Stomach (tissue), 8 donors: ENCODE measurements at regions not wholly inside any gene's neighbourhood (a gene's known extent, or its start where the extent isn't known, plus 50 kb on each side); places are given as distances from the start of the nearest gene placed in this dataset.
"Not testable (repeated sequence)": the region's sequence is repeated elsewhere in the genome, so short reads cannot be mapped to it uniquely, and the experiment has no call there.

Experiments
- DNase-seq, 2 donors: peaks; one replicate each; pipeline versions ENCODE4 v3.0.0 to v3.0.0-alpha.2; 2013 to 2019
- H3K27ac ChIP-seq, 5 donors: fragments of 200-600 bp in 4 of 5; sonication (generic) in 4 of 5; one replicate each; pipeline ENCODE4 v1.5.1; 2013 to 2019; ENCODE audit warnings: mild to moderate bottlenecking in 1 of 5, moderate library complexity in 1 of 5
- H3K27me3 ChIP-seq, 3 donors: fragments of 200-600 bp; sonication (generic); one replicate each; pipeline ENCODE4 v1.5.1; 2017 to 2019; ENCODE audit warnings: mixed run types in 1 of 3
- H3K36me3 ChIP-seq, 4 donors: fragments of 200-600 bp; sonication (generic); 1 replicate in 3 of 4; 2 replicates in 1 of 4; pipeline ENCODE4 v1.5.1; 2016 to 2019
- H3K4me1 ChIP-seq, 4 donors: fragments of 200-600 bp; sonication (generic); one replicate each; pipeline ENCODE4 v1.5.1; 2016 to 2019
- H3K4me3 ChIP-seq, 4 donors: fragments of 200-600 bp; sonication (generic) in 3 of 4; one replicate each; pipeline ENCODE4 v1.5.1; 2016 to 2019; ENCODE audit warnings: mild to moderate bottlenecking in 1 of 4
- H3K9me3 ChIP-seq, 4 donors: fragments of 200-600 bp; sonication (generic); one replicate each; pipeline ENCODE4 v1.5.1; 2016 to 2019
- CTCF ChIP-seq, 7 experiments: fragments of 450-650 bp in 4 of 7; fragments of 200-600 bp in 3 of 7; sonication (generic) in 3 of 7; IDR thresholded peaks; one replicate each; pipeline ENCODE4 v1.5.1; 2016 to 2019; ENCODE audit warnings: antibody characterized with exemption in 7 of 7, control low read depth in 2 of 7, mild to moderate bottlenecking in 1 of 7
- EP300 ChIP-seq: sonication (generic); formaldehyde crosslinking; IDR thresholded peaks from one replicate; pipeline ENCODE4 v1.6.1; 2017; ENCODE audit warnings: antibody characterized with exemption
- POLR2A ChIP-seq, 4 donors: fragments of 450-650 bp; IDR thresholded peaks; one replicate each; pipeline ENCODE4 v1.6.1; 2016; ENCODE audit warnings: antibody characterized with exemption in 4 of 4, control low read depth in 2 of 4, mild to moderate bottlenecking in 1 of 4, moderate library complexity in 1 of 4
- POLR2AphosphoS5 ChIP-seq, 3 donors: sonication (generic); formaldehyde crosslinking; IDR thresholded peaks; one replicate each; pipeline ENCODE4 v1.6.1; 2016; ENCODE audit warnings: antibody characterized with exemption in 3 of 3
- WGBS, 5 donors: extraction: QIAGEN DNeasy Blood & Tissue Kit in 3 of 5; methylation state at CpG; one replicate each; pipeline versions ENCODE4 v1.1.5 to v1.1.7; 2013 to 2018; 5-methylcytosine and 5-hydroxymethylcytosine counted together
- intact Hi-C: fragments of 100-400 bp; cut with DNase I; formaldehyde crosslinking; loops from one replicate; pipeline ENCODE4 v1.15.1; 2023; ENCODE audit warnings: low total_unique reads
- donor health status: healthy with polysubstance abuse.
- donor health status: Bipolar disorder and iron deficiency.
- donor health status: healthy.

GRCh38 chr6:141878686-141879085, 254.0 kb upstream of the GJE1 start:
- TF ChIP-seq POLR2AphosphoS5 (IDR thresholded peaks at IDR 0.05) = no peak
- TF ChIP-seq CTCF (IDR thresholded peaks at IDR 0.05) = no peak
- no peak for TF ChIP-seq EP300
- no peak for TF ChIP-seq POLR2A (IDR thresholded peaks at IDR 0.05)
- H3K4me3 ChIP-seq = no peak overlapping the region
- DNase-seq = no peak
- no peaks in the 10 kb centered on the region for H3K36me3 ChIP-seq
- intact Hi-C loops = no loop called here
- no peak overlapping the region for H3K27ac ChIP-seq
- H3K4me1 ChIP-seq = no peaks in the 10 kb centered on the region
- peaks cover 0 to under 1% (median 0%) of the 10 kb centered on the region in 4 donors for H3K9me3 ChIP-seq
- H3K27me3 ChIP-seq = no peaks in the 10 kb centered on the region

- 87 to 94% (median 92%) methylated on average over 2 of the region's 2 CpGs for WGBS, 5 donors
- Histone ChIP-seq H3K9me3 (no peaks in the 10 kb centered on the region), H3K4me1 (no peaks in the 10 kb centered on the region), H3K27me3 (no peaks in the 10 kb centered on the region), H3K27ac (no peak overlapping the region), H3K36me3 (no peaks in the 10 kb centered on the region), H3K4me3 (no peak overlapping the region)
- intact Hi-C loops = no loop called here
- TF ChIP-seq POLR2AphosphoS5 (IDR thresholded peaks at IDR 0.05) (no peak), POLR2A (IDR thresholded peaks at IDR 0.05) (no peak), CTCF (IDR thresholded peaks at IDR 0.05) (no peak), EP300 (no peak)
- no peak for DNase-seq
Measured at GRCh38 chr6:141877275-141877983, 255.3 kb upstream of the GJE1 start.

- Histone ChIP-seq H3K27ac (no peak overlapping the region), H3K4me3 (no peak overlapping the region), H3K4me1 (no peaks in the 10 kb centered on the region), H3K9me3 (no peaks in the 10 kb centered on the region), H3K36me3 (no peaks in the 10 kb centered on the region), H3K27me3 (no peaks in the 10 kb centered on the region)
- TF ChIP-seq EP300 = no peak
- no peak for TF ChIP-seq POLR2A (IDR thresholded peaks at IDR 0.05)
- TF ChIP-seq POLR2AphosphoS5 (IDR thresholded peaks at IDR 0.05) = no peak
- no peak for TF ChIP-seq CTCF (IDR thresholded peaks at IDR 0.05)
- WGBS, 5 donors = 66 to 80% (median 72%) methylated on average over 6 of the region's 6 CpGs
- intact Hi-C loops = no loop called here
- no peak for DNase-seq
Measured at GRCh38 chr6:141874930-141875602, 257.7 kb upstream of the GJE1 start.

GRCh38 chr6:141869509-141869908, 263.2 kb upstream of the GJE1 start:
- H3K27ac ChIP-seq, H3K36me3 ChIP-seq, H3K4me1 ChIP-seq, intact Hi-C loops, H3K9me3 ChIP-seq, H3K4me3 ChIP-seq, H3K27me3 ChIP-seq, DNase-seq: not testable (repeated sequence)
- WGBS, 5 donors = 67 to 75% (median 72%) methylated on average over 2 of the region's 2 CpGs

- Histone ChIP-seq H3K27me3 (no peaks in the 10 kb centered on the region), H3K4me1 (no peaks in the 10 kb centered on the region), H3K36me3 (no peaks in the 10 kb centered on the region), H3K4me3 (no peak overlapping the region), H3K9me3 (no peaks in the 10 kb centered on the region), H3K27ac (no peak overlapping the region)
- no peak for DNase-seq
- no peak for TF ChIP-seq POLR2AphosphoS5 (IDR thresholded peaks at IDR 0.05)
- no peak for TF ChIP-seq POLR2A (IDR thresholded peaks at IDR 0.05)
- TF ChIP-seq EP300 = no peak
- TF ChIP-seq CTCF (IDR thresholded peaks at IDR 0.05) = no peak
- intact Hi-C loops = no loop called here
- 43 to 75% (median 55%) methylated on average over 6 of the region's 6 CpGs for WGBS, 5 donors
Measured at GRCh38 chr6:141867767-141868166, 265.0 kb upstream of the GJE1 start.
